Smooth muscle cell (in vitro differentiated cells): ENCODE measurements at regions not wholly inside any gene's neighbourhood (a gene's known extent, or its start where the extent isn't known, plus 50 kb on each side); places are given as distances from the start of the nearest gene placed in this dataset.
"Not testable (repeated sequence)": the region's sequence is repeated elsewhere in the genome, so short reads cannot be mapped to it uniquely, and the experiment has no call there.

ENCODE experiments used
- DNase-seq: peaks from one replicate; lab custom pipeline; 2025; ENCODE audit not compliant: unreplicated experiment; lab: John Stamatoyannopoulos, UW
- H2AFZ ChIP-seq: fragments of 200-600 bp; sonication (generic); 2 replicates; pipeline ENCODE4 v1.6.0; 2016; ENCODE audit warnings: antibody characterized with exemption, low read depth, mild to moderate bottlenecking
- H3F3A ChIP-seq: fragments of 200-600 bp; sonication (generic); 2 replicates; pipeline ENCODE4 v1.6.0; 2017; ENCODE audit warnings: antibody characterized with exemption, low read depth
- H3K27ac ChIP-seq: fragments of 200-600 bp; sonication (generic); 2 replicates; pipeline ENCODE4 v1.5.1; 2016; ENCODE audit warnings: low read depth, mild to moderate bottlenecking
- H3K27me3 ChIP-seq: fragments of 200-600 bp; sonication (generic); 2 replicates; pipeline ENCODE4 v1.6.1; 2016; ENCODE audit warnings: low read depth, mild to moderate bottlenecking
- H3K36me3 ChIP-seq: fragments of 200-600 bp; sonication (generic); 2 replicates; pipeline ENCODE4 v1.5.1; 2016; ENCODE audit warnings: low read depth
- H3K4me1 ChIP-seq: fragments of 200-600 bp; sonication (generic); 2 replicates; pipeline ENCODE4 v1.5.1; 2016; ENCODE audit warnings: low read depth
- H3K4me2 ChIP-seq: fragments of 200-600 bp; sonication (generic); 2 replicates; pipeline ENCODE4 v1.6.0; 2016; ENCODE audit warnings: mild to moderate bottlenecking
- H3K4me3 ChIP-seq: fragments of 200-600 bp; sonication (generic); 2 replicates; pipeline ENCODE4 v1.5.1; 2016; ENCODE audit warnings: mild to moderate bottlenecking
- H3K79me2 ChIP-seq: fragments of 200-600 bp; sonication (generic); 2 replicates; pipeline ENCODE4 v1.6.0; 2016; ENCODE audit warnings: low read depth, mild to moderate bottlenecking
- H3K9ac ChIP-seq: fragments of 200-600 bp; sonication (generic); 2 replicates; pipeline ENCODE4 v1.6.0; 2016; ENCODE audit warnings: low read depth
- H3K9me3 ChIP-seq: fragments of 200-600 bp; sonication (generic); replicated peaks from 2 replicates; pipeline ENCODE4 v1.5.1; 2016; ENCODE audit warnings: low read depth
- H4K20me1 ChIP-seq: fragments of 200-600 bp; sonication (generic); 2 replicates; pipeline ENCODE4 v1.6.0; 2016; ENCODE audit warnings: low read depth
- CTCF ChIP-seq: fragments of 200-600 bp; sonication (generic); IDR thresholded peaks from 2 replicates; pipeline ENCODE4 v1.5.1; 2017; ENCODE audit warnings: borderline replicate concordance, mild to moderate bottlenecking, antibody characterized with exemption; ENCODE audit not compliant: insufficient read depth, poor library complexity, severe bottlenecking
- WGBS: methylation state at CpG from one replicate; pipeline ENCODE4 v1.1.7; 2016; ENCODE audit warnings: low lambda C conversion rate; 5-methylcytosine and 5-hydroxymethylcytosine counted together

GRCh38 chr2:8607606-8608005 is 74.2 kb upstream of the ID2 start:
- DNase-seq, result no peak
- TF ChIP-seq CTCF, result no peak
- Histone ChIP-seq H3K4me1 (peaks cover 10% of the 10 kb centered on the region), H4K20me1 (no peaks in the 10 kb centered on the region), H3K4me3 (no peak overlapping the region), H3K4me2 (no peak overlapping the region), H3K9ac (no peak overlapping the region), H3K36me3 (no peaks in the 10 kb centered on the region), H3K79me2 (no peaks in the 10 kb centered on the region), H3K27me3 (no peaks in the 10 kb centered on the region), H3K9me3 (no peaks in the 10 kb centered on the region), H2AFZ (no peak overlapping the region), H3K27ac (no peak overlapping the region), H3F3A (peaks cover 18% of the 10 kb centered on the region)
- 74% methylated on average over 5 of the region's 5 CpGs for WGBS

- WGBS, result 71% methylated on average over 6 of the region's 6 CpGs
These were observed 73.4 kb upstream of the ID2 start for GRCh38 chr2:8608411-8608954.

GRCh38 chr2:8609357-8609811 is 72.5 kb upstream of the ID2 start:
- H2AFZ ChIP-seq, result no peak overlapping the region
- TF ChIP-seq CTCF, result no peak
- no peaks in the 10 kb centered on the region for H3K36me3 ChIP-seq
- no peak for DNase-seq
- H3K9me3 ChIP-seq, result no peaks in the 10 kb centered on the region
- peak overlapping the region; percentile 62 for H3K4me2 ChIP-seq
- no peak overlapping the region for H3K4me3 ChIP-seq
- H3K79me2 ChIP-seq, result no peaks in the 10 kb centered on the region
- H3K27me3 ChIP-seq, result no peaks in the 10 kb centered on the region
- H3K27ac ChIP-seq, result no peak overlapping the region
- H3K9ac ChIP-seq, result no peak overlapping the region
- H3K4me1 ChIP-seq, result peaks cover 10% of the 10 kb centered on the region
- 20% methylated on average over 5 of the region's 5 CpGs for WGBS
- H4K20me1 ChIP-seq, result no peaks in the 10 kb centered on the region
- H3F3A ChIP-seq, result peaks cover 18% of the 10 kb centered on the region

More at GRCh38 chr2:8608411-8608954, 73.4 kb upstream of the ID2 start:
- no peak for TF ChIP-seq CTCF
- H3K9me3 ChIP-seq, result no peaks in the 10 kb centered on the region
- peaks cover 10% of the 10 kb centered on the region for H3K4me1 ChIP-seq
- H3K9ac ChIP-seq, result no peak overlapping the region
- no peaks in the 10 kb centered on the region for H3K27me3 ChIP-seq
- no peak overlapping the region for H3K4me3 ChIP-seq
- no peak overlapping the region for H2AFZ ChIP-seq
- no peaks in the 10 kb centered on the region for H4K20me1 ChIP-seq
- H3F3A ChIP-seq, result peaks cover 18% of the 10 kb centered on the region
- no peaks in the 10 kb centered on the region for H3K79me2 ChIP-seq
- H3K36me3 ChIP-seq, result no peaks in the 10 kb centered on the region
- no peak for DNase-seq
- no peak overlapping the region for H3K4me2 ChIP-seq
- H3K27ac ChIP-seq, result no peak overlapping the region

- DNase-seq, result not testable (repeated sequence)
- 68% methylated on average over 3 of the region's 3 CpGs for WGBS
These were observed 71.1 kb upstream of the ID2 start for GRCh38 chr2:8610775-8611174.

More at GRCh38 chr2:8610775-8611174, 71.1 kb upstream of the ID2 start:
- H3K9me3 ChIP-seq, H3K79me2 ChIP-seq, H3K4me3 ChIP-seq, H3K36me3 ChIP-seq, H3K27ac ChIP-seq, H3K4me1 ChIP-seq, H4K20me1 ChIP-seq, H2AFZ ChIP-seq, H3K9ac ChIP-seq, H3K27me3 ChIP-seq: not testable (repeated sequence)
- H3K4me2 ChIP-seq, result peak overlapping the region; percentile 62
- H3F3A ChIP-seq, result peaks cover 18% of the 10 kb centered on the region
